DMS53 treated with DMSO at 0.1 percent for 48 hours (cell line): ENCODE measurements at regions not wholly inside any gene's neighbourhood (a gene's known extent, or its start where the extent isn't known, plus 50 kb on each side); places are given as distances from the start of the nearest gene placed in this dataset.
A peak's percentile ranks its signal among the peaks of the same experiment; 100 is the strongest.
"Not testable (repeated sequence)": the region's sequence is repeated elsewhere in the genome, so short reads cannot be mapped to it uniquely, and the experiment has no call there.

Experiments used
- DNase-seq: peaks from one replicate; lab custom pipeline; 2025; ENCODE audit not compliant: unreplicated experiment; lab: John Stamatoyannopoulos, UW

GRCh38 chr15:70241561-70242320, 144.0 kb upstream of the TLE3 start:
- no peak for DNase-seq

- DNase-seq: no peak
Observed at GRCh38 chr15:70240820-70241430, 143.2 kb upstream of the TLE3 start.

- DNase-seq: no peak
Observed at GRCh38 chr15:70240082-70240481, 142.4 kb upstream of the TLE3 start.

GRCh38 chr15:70238917-70239316, 141.2 kb upstream of the TLE3 start:
- no peak for DNase-seq

GRCh38 chr15:70237626-70238025, 139.9 kb upstream of the TLE3 start:
- no peak for DNase-seq

GRCh38 chr15:70236341-70237086, 138.8 kb upstream of the TLE3 start:
- DNase-seq: peak; percentile 3

GRCh38 chr15:70235347-70235746, 137.6 kb upstream of the TLE3 start:
- DNase-seq: no peak

GRCh38 chr15:70234256-70234905, 136.7 kb upstream of the TLE3 start:
- DNase-seq: no peak

- no peak for DNase-seq
Observed at GRCh38 chr15:70231484-70231883, 133.8 kb upstream of the TLE3 start.

- DNase-seq: not testable (repeated sequence)
Observed at GRCh38 chr15:70227918-70228317, 130.2 kb upstream of the TLE3 start.

GRCh38 chr15:70227147-70227546, 129.4 kb upstream of the TLE3 start:
- DNase-seq: no peak

GRCh38 chr15:70226337-70226980, 128.7 kb upstream of the TLE3 start:
- no peak for DNase-seq

GRCh38 chr15:70225416-70225815, 127.7 kb upstream of the TLE3 start:
- no peak for DNase-seq

GRCh38 chr15:70222606-70223005, 124.9 kb upstream of the TLE3 start:
- no peak for DNase-seq

- no peak for DNase-seq
Observed at GRCh38 chr15:70220490-70221096, 122.9 kb upstream of the TLE3 start.

GRCh38 chr15:70219966-70220365, 122.2 kb upstream of the TLE3 start:
- DNase-seq: no peak

GRCh38 chr15:70219256-70219895, 121.7 kb upstream of the TLE3 start:
- DNase-seq: no peak

- no peak for DNase-seq
Observed at GRCh38 chr15:70217226-70218160, 119.8 kb upstream of the TLE3 start.

- DNase-seq: no peak
Observed at GRCh38 chr15:70215951-70216350, 118.2 kb upstream of the TLE3 start.
